ENCODE measurements at regions not wholly inside any gene's neighbourhood (a gene's known extent, or its start where the extent isn't known, plus 50 kb on each side); places are given as distances from the start of the nearest gene placed in this dataset.
"Not testable (repeated sequence)": the region's sequence is repeated elsewhere in the genome, so short reads cannot be mapped to it uniquely, and the experiment has no call there.

DNA sequence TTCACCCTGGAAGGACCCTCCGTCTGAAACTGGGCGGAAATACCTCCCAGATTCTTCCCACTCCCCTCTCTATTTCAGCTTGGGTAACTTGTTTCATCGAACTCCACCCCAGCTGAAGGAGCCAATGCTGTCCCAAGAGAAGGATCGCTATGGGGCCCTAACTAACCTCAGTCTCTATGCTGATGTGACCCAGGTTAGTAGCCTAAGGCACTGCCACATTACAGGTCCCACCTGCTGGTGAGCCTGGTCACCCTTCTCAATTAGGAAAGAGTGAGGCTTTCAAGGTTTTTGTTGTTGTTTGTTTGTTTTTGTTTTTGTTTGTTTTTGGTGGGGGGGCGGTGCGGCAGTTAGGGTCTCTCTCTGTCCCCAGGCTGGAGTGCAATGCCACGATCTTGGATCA is 168.4 kb downstream of the OR2B2 start:
- no peaks in the 10 kb centered on the region for H3K36me3 ChIP-seq (ENCODE audit: insufficient read depth, low read length)
- no peaks in the 10 kb centered on the region for H3K9me3 ChIP-seq (replicated peaks; ENCODE audit: low read length)
- H3K4me1 ChIP-seq (ENCODE audit: control insufficient read depth, insufficient read depth, low read length): no peaks in the 10 kb centered on the region
- no peak overlapping the region for H3K9ac ChIP-seq (ENCODE audit: low read depth, low read length)
- no peak overlapping the region for H3K4me2 ChIP-seq (ENCODE audit: low read length)
- peaks cover 7% of the 10 kb centered on the region for H3K27me3 ChIP-seq (ENCODE audit: control insufficient read depth, insufficient read depth, low read length)
- H3K4me3 ChIP-seq (ENCODE audit: low read length): no peak overlapping the region

DNA sequence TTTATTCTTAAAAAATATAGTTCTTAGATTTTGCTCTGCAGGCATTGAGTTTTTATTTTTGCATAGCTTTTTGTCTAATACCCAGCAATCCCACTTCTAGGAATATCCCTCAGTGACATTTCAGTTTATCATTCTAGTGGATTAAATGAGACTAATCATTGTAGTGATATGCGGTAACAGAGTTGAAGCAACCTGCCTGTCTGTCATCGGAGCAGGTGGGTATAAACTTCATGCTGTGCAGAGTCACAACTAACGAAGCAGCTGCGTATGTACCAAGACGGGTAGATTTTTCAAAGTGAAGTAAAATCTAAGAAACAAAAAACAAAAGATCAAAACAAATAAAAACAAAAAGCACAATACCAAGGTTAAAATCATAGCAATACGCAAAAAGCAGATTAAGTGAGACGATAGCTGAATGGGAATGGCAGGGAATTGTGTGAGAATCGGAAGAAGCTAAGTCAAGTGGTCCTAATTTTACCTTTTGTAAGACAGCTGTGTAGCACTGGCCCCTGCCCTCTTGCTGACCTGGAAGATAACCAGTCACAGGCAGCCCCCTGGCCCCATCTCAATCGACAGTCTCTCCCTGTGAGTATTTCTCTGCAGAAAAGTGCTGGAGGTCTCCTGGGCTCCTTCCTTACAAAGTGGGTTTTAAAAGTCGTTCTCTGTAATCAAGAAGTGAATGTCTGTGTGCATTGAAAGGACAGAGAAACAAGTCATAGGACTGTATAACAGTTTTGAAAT is 169.2 kb downstream of the OR2B2 start:
- no peaks in the 10 kb centered on the region for H3K4me1 ChIP-seq (ENCODE audit: control insufficient read depth, insufficient read depth, low read length)
- H3K4me2 ChIP-seq (ENCODE audit: low read length): no peak overlapping the region
- H3K4me3 ChIP-seq (ENCODE audit: low read length): no peak overlapping the region
- H3K36me3 ChIP-seq (ENCODE audit: insufficient read depth, low read length): no peaks in the 10 kb centered on the region
- no peak overlapping the region for H3K9ac ChIP-seq (ENCODE audit: low read depth, low read length)
- H3K9me3 ChIP-seq (replicated peaks; ENCODE audit: low read length): no peaks in the 10 kb centered on the region
- H3K27me3 ChIP-seq (ENCODE audit: control insufficient read depth, insufficient read depth, low read length): peaks cover 7% of the 10 kb centered on the region

DNA sequence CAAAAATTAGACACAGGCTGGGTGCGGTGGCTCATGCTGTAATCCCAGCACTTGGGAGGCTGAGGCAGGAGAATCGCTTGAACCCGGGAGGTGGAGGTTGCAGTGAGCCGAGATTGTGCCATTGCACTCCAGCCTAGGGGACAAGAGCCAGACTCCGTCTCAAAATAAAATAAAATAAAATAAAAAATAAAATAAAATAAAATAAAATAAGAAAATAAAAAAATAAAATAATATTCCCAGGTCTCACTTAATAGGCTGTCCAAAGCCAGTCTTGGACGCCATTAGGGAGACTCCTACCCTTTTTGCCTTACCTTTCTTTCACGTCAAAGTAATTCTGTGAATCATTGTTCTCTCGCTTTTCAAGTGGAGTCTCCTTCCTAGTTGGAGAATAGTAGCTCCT is 172.3 kb downstream of the OR2B2 start:
- not testable (repeated sequence) for H3K9ac ChIP-seq (ENCODE audit: low read depth, low read length); H3K4me2 ChIP-seq (ENCODE audit: low read length); H3K9me3 ChIP-seq (replicated peaks; ENCODE audit: low read length); H3K27me3 ChIP-seq (ENCODE audit: control insufficient read depth, insufficient read depth, low read length); H3K4me3 ChIP-seq (ENCODE audit: low read length); H3K36me3 ChIP-seq (ENCODE audit: insufficient read depth, low read length); H3K4me1 ChIP-seq (ENCODE audit: control insufficient read depth, insufficient read depth, low read length)

DNA sequence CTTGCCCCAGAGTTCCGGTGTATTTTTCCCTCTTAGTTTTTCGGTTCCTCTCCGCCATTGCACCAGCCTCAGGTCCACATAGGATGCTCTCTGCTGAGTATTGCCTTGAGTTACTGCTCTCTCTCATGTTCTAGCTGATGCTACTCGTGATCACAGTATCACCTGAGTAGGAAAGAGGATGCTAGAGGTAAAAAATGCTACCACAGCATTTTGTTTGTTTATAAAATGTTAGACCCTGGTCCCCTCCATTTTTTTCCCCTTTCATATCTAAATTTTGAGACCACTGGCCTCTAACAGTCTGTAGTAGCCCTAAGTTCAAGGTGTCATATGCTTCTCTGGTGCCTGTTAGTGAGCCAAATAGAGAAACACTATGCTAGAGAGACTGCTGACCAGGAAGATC is 175.5 kb downstream of the OR2B2 start:
- Histone ChIP-seq H3K36me3 (ENCODE audit: insufficient read depth, low read length) (no peaks in the 10 kb centered on the region), H3K4me2 (ENCODE audit: low read length) (no peak overlapping the region), H3K27me3 (ENCODE audit: control insufficient read depth, insufficient read depth, low read length) (no peaks in the 10 kb centered on the region), H3K9me3 (replicated peaks; ENCODE audit: low read length) (no peaks in the 10 kb centered on the region), H3K9ac (ENCODE audit: low read depth, low read length) (no peak overlapping the region), H3K4me3 (ENCODE audit: low read length) (no peak overlapping the region), H3K4me1 (ENCODE audit: control insufficient read depth, insufficient read depth, low read length) (no peaks in the 10 kb centered on the region)

DNA sequence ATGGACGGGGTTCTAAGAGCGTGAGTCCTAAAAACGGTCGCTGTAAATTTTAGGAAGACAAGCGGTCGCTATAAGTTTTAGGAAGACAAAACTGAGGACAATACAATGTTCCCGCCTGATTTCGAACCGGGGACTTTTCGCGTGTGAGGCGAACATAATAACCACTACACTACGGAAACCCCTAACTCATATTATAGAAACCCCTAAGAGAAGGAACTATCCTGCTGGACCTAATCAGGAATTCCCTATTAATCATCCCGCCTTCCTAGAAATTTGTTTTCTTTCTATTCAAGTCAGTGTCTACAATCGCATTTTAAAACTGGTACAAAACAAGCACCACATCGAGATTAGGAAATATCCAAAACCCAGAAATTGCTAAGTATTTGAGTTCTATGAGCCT is 183.8 kb downstream of the OR2B2 start:
- no peaks in the 10 kb centered on the region for H3K27me3 ChIP-seq (ENCODE audit: control insufficient read depth, insufficient read depth, low read length)
- no peaks in the 10 kb centered on the region for H3K4me1 ChIP-seq (ENCODE audit: control insufficient read depth, insufficient read depth, low read length)
- H3K4me3 ChIP-seq (ENCODE audit: low read length): no peak overlapping the region
- H3K36me3 ChIP-seq (ENCODE audit: insufficient read depth, low read length): no peaks in the 10 kb centered on the region
- H3K9ac ChIP-seq (ENCODE audit: low read depth, low read length): no peak overlapping the region
- H3K4me2 ChIP-seq (ENCODE audit: low read length): no peak overlapping the region
- no peaks in the 10 kb centered on the region for H3K9me3 ChIP-seq (replicated peaks; ENCODE audit: low read length)

DNA sequence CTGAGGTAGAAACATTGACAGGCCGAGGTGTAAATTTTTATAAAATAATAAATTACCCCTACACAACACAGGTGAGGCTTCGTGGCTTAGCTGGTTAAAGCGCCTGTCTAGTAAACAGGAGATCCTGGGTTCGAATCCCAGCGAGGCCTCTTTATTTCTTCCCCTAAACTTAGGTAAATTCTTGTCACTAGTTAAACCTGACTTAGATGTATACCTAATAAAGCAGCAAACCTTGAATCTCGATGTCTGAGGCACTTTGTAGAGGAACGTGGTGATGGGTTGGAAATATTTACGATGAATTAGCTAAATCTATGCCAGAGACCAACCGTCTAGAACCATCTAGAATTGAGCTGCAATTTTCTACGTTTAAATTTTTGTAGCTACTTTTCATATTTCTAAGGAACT is 185.6 kb downstream of the OR2B2 start:
- no peak overlapping the region for H3K4me2 ChIP-seq (ENCODE audit: low read length)
- no peaks in the 10 kb centered on the region for H3K4me1 ChIP-seq (ENCODE audit: control insufficient read depth, insufficient read depth, low read length)

DNA sequence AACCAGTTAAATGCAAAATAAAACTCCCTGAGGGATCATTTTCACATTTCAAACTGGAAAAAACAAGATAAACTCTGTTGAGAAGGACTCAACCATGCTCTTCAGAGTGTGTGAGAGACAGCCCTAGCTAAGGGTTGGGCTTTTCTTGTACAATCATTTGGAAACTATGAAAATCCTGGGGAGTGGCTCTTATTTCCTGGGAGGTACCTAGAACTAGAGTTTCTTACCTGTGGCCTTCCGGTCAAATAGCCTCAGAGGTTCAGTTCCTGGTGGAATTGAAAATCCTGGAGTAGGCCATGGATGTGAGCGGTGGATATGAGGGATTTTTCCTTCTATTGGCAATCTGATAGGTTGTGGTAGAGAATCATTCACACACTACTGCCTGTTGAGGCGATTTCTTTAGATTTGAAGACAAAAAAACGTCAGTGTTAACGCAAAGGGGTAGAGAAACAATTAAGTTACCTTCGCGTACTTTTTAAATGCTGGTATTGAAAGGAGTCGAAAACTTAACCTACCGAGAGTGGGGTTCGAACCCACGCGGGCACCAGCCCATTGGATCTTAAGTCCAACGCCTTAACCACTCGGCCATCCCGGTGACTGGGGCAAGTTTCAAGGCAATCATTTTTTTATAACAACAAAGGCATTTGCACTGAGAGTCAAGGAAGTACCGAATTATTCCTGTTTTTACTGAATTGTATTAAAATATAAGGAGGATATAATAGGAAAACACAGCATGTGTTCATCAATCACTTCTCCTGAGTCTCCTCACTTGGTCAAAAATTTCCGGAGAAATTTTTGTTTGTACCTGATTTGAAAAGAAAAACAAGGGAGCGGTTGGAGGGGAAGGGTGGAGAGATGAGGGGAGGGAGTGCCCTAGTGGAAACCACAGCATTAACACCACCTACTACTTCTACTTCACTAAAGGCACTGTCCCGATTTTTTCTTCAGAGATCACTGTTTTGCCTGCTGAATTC is 191.3 kb downstream of the OR2B2 start:
- H3K36me3 ChIP-seq (ENCODE audit: insufficient read depth, low read length): no peaks in the 10 kb centered on the region
- no peaks in the 10 kb centered on the region for H3K9me3 ChIP-seq (replicated peaks; ENCODE audit: low read length)
- no peaks in the 10 kb centered on the region for H3K27me3 ChIP-seq (ENCODE audit: control insufficient read depth, insufficient read depth, low read length)
- no peak overlapping the region for H3K9ac ChIP-seq (ENCODE audit: low read depth, low read length)
- no peak overlapping the region for H3K4me2 ChIP-seq (ENCODE audit: low read length)
- no peaks in the 10 kb centered on the region for H3K4me1 ChIP-seq (ENCODE audit: control insufficient read depth, insufficient read depth, low read length)
- no peak overlapping the region for H3K4me3 ChIP-seq (ENCODE audit: low read length)

More for the DNA sequence above, 185.6 kb downstream of the OR2B2 start:
- H3K4me3 ChIP-seq (ENCODE audit: low read length): no peak overlapping the region
- no peaks in the 10 kb centered on the region for H3K36me3 ChIP-seq (ENCODE audit: insufficient read depth, low read length)
- no peak overlapping the region for H3K9ac ChIP-seq (ENCODE audit: low read depth, low read length)
- H3K27me3 ChIP-seq (ENCODE audit: control insufficient read depth, insufficient read depth, low read length): no peaks in the 10 kb centered on the region
- H3K9me3 ChIP-seq (replicated peaks; ENCODE audit: low read length): no peaks in the 10 kb centered on the region

DNA sequence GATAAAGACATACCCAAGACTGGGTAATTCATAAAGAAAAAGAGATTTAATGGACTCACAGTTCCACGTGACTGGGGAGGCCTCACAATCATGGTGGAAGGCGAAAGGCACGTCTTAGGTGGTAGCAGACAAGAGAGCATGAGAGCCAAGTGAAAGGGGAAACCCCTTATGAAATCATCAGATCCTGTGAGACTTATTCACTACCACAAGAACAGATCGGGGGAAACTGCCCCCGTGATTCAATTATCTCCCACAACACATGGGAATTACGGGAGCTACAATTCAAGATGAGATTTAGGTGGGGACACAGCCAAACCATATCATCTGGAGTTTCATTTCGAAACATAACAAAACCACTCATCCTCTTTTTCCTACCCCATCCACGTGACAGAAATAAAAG is 193.2 kb downstream of the OR2B2 start:
- not testable (repeated sequence) for H3K4me1 ChIP-seq (ENCODE audit: control insufficient read depth, insufficient read depth, low read length); H3K4me2 ChIP-seq (ENCODE audit: low read length); H3K9me3 ChIP-seq (replicated peaks; ENCODE audit: low read length); H3K4me3 ChIP-seq (ENCODE audit: low read length); H3K36me3 ChIP-seq (ENCODE audit: insufficient read depth, low read length); H3K27me3 ChIP-seq (ENCODE audit: control insufficient read depth, insufficient read depth, low read length); H3K9ac ChIP-seq (ENCODE audit: low read depth, low read length)

DNA sequence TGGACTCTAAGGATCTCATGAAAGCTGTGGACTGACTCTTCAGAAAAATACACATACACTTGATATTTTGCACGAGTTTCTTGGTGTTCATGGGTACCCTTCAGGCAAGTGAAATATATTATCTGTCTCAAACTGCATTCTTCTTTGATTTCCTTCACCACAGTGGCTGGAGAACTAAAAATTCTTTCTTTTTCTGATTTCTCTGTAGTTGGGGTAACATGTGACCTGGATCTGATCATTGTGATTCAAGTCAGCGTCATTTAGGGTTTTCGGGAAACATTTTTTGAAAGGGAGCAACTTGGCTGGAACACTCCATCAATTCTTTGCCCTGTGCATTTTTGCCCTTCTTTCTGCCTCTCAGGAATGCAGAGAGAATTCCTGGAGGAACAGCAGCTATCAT is 205.8 kb downstream of the OR2B2 start:
- no peaks in the 10 kb centered on the region for H3K9me3 ChIP-seq (replicated peaks; ENCODE audit: low read length)
- no peaks in the 10 kb centered on the region for H3K27me3 ChIP-seq (ENCODE audit: control insufficient read depth, insufficient read depth, low read length)
- H3K9ac ChIP-seq (ENCODE audit: low read depth, low read length): no peak overlapping the region
- no peaks in the 10 kb centered on the region for H3K36me3 ChIP-seq (ENCODE audit: insufficient read depth, low read length)
- no peaks in the 10 kb centered on the region for H3K4me1 ChIP-seq (ENCODE audit: control insufficient read depth, insufficient read depth, low read length)
- H3K4me3 ChIP-seq (ENCODE audit: low read length): no peak overlapping the region
- no peak overlapping the region for H3K4me2 ChIP-seq (ENCODE audit: low read length)

DNA sequence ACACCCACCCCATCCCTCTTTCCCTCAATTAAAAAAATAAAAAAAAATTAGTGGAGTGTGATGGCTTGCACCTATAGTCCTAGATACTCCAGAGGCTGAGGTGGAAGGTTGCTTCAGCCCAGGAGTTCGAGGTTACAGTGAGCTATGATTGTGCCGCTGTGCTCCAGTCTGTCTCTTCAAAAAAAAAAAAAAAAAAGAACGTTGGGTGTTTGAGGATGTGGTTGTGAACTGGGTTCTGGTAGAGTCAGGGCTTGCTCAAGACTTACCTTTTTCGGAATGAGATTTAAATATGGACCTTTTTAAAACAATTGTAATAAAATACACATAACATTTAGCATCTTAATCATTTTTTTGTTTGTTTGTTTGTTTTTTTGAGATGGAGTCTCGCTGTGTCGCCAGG is 211.9 kb downstream of the OR2B2 start:
- peaks cover 5% of the 10 kb centered on the region for H3K9me3 ChIP-seq (replicated peaks; ENCODE audit: low read length)
- H3K4me3 ChIP-seq (ENCODE audit: low read length): no peak overlapping the region
- no peak overlapping the region for H3K9ac ChIP-seq (ENCODE audit: low read depth, low read length)
- no peaks in the 10 kb centered on the region for H3K27me3 ChIP-seq (ENCODE audit: control insufficient read depth, insufficient read depth, low read length)
- no peaks in the 10 kb centered on the region for H3K36me3 ChIP-seq (ENCODE audit: insufficient read depth, low read length)
- no peak overlapping the region for H3K4me2 ChIP-seq (ENCODE audit: low read length)
- no peaks in the 10 kb centered on the region for H3K4me1 ChIP-seq (ENCODE audit: control insufficient read depth, insufficient read depth, low read length)

DNA sequence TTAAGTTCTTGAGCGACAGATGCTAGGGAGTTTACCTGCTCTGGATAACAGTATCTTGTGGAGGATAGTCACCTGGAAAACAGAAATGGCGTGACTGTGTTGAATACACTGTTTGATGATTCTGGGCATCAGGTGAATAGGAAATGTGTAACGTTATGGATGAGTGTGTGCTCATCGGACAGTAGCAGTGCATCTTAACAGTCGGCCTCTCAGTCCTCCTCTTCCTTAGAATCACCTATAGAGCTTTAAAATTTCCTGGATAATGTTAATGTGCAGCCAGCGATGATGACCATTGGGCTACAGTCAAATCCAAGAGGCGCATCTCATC is 217.7 kb downstream of the OR2B2 start:
- Histone ChIP-seq H3K27me3 (ENCODE audit: control insufficient read depth, insufficient read depth, low read length) (no peaks in the 10 kb centered on the region), H3K9ac (ENCODE audit: low read depth, low read length) (no peak overlapping the region), H3K4me1 (ENCODE audit: control insufficient read depth, insufficient read depth, low read length) (no peaks in the 10 kb centered on the region), H3K4me2 (ENCODE audit: low read length) (no peak overlapping the region), H3K36me3 (ENCODE audit: insufficient read depth, low read length) (no peaks in the 10 kb centered on the region), H3K9me3 (replicated peaks; ENCODE audit: low read length) (no peaks in the 10 kb centered on the region), H3K4me3 (ENCODE audit: low read length) (no peak overlapping the region)
